IMR-90 (cell line): ENCODE measurements at regions not wholly inside any gene's neighbourhood (a gene's known extent, or its start where the extent isn't known, plus 50 kb on each side); places are given as distances from the start of the nearest gene placed in this dataset.
"Not testable (repeated sequence)": the region's sequence is repeated elsewhere in the genome, so short reads cannot be mapped to it uniquely, and the experiment has no call there.

Experiments
- BHLHE40 ChIP-seq: fragments of 150-350 bp; IDR thresholded peaks from 2 replicates; pipeline ENCODE4 v1.6.1; 2016; ENCODE audit warnings: mild to moderate bottlenecking, low read depth, low read length
- FOS ChIP-seq: fragments of 150-350 bp; IDR thresholded peaks from 2 replicates; pipeline ENCODE4 v1.6.1; 2016; ENCODE audit warnings: low read depth, low read length
- MAFK ChIP-seq: IDR thresholded peaks from 2 replicates; pipeline ENCODE4 v1.6.1; 2012; ENCODE audit warnings: low read depth, low read length, improper control_type of control experiment
- RAD21 ChIP-seq: IDR thresholded peaks from 2 replicates; pipeline ENCODE4 v1.6.1; 2012; ENCODE audit warnings: low read length, improper control_type of control experiment
- SMC3 ChIP-seq: fragments of 150-350 bp; IDR thresholded peaks from 2 replicates; pipeline ENCODE4 v1.6.1; 2016; ENCODE audit warnings: low read depth, mild to moderate bottlenecking, antibody characterized with exemption, low read length, moderate library complexity
- TF ChIP-seq, protein P1 (sequence below): conservative IDR thresholded peaks from 2 replicates; pipeline ENCODE4 v1.5.1; 2012; ENCODE audit warnings: mild to moderate bottlenecking, low read depth, low read length, improper control_type of control experiment

GRCh38 chr1:181924034-181924433 lies 137.5 kb downstream of the ZNF648 start:
- TF ChIP-seq, protein P1, sequence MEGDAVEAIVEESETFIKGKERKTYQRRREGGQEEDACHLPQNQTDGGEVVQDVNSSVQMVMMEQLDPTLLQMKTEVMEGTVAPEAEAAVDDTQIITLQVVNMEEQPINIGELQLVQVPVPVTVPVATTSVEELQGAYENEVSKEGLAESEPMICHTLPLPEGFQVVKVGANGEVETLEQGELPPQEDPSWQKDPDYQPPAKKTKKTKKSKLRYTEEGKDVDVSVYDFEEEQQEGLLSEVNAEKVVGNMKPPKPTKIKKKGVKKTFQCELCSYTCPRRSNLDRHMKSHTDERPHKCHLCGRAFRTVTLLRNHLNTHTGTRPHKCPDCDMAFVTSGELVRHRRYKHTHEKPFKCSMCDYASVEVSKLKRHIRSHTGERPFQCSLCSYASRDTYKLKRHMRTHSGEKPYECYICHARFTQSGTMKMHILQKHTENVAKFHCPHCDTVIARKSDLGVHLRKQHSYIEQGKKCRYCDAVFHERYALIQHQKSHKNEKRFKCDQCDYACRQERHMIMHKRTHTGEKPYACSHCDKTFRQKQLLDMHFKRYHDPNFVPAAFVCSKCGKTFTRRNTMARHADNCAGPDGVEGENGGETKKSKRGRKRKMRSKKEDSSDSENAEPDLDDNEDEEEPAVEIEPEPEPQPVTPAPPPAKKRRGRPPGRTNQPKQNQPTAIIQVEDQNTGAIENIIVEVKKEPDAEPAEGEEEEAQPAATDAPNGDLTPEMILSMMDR, result not testable (repeated sequence)
- TF ChIP-seq BHLHE40, FOS, MAFK, RAD21, SMC3: not testable (repeated sequence)
